ENCODE measurements at regions not wholly inside any gene's neighbourhood (a gene's known extent, or its start where the extent isn't known, plus 50 kb on each side); places are given as distances from the start of the nearest gene placed in this dataset.
"Not testable (repeated sequence)": the region's sequence is repeated elsewhere in the genome, so short reads cannot be mapped to it uniquely, and the experiment has no call there.

- no peak for DNase-seq
These were observed 128.8 kb downstream of the LMNTD1 start for GRCh38 chr12:25424211-25424731.

DNA sequence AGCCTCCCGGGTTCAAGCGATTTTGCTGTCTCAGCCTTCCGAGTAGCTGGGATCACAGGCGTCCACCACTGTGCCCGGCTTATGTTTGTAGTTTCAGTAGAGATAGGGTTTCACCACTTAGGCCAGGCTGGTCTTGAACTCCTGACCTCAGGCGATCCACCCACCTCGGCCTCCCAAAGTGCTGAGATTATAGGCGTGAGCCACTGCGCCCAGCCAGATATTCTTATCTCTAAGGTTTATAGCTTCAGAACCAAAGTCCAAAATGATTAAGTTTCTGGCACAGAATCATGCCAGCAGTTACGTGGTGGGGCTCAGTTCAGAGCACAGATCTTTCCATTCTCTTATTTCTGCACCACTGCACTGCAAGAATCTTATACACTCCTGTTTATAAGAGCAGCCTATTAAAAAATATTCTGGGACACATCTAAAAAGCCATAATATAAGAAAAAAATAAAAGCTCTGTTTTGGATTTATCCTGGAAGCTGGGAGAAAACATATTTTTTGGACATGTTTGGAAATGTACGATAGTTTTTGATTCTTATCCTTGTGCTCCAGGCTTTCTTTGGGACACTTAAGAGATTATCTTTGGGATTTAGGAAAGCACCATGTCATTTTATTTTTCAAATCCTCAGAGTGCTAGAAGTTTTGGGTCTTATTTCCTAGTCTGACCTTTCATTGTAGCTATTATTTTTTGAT is 129.6 kb downstream of the LMNTD1 start:
- no peak for DNase-seq

GRCh38 chr12:25422241-25422640 is 130.8 kb downstream of the LMNTD1 start:
- no peak for DNase-seq

- DNase-seq, result no peak
These were observed 131.4 kb downstream of the LMNTD1 start for GRCh38 chr12:25421651-25422167.

GRCh38 chr12:25420116-25420515 is 133.0 kb downstream of the LMNTD1 start:
- DNase-seq, result no peak

DNA sequence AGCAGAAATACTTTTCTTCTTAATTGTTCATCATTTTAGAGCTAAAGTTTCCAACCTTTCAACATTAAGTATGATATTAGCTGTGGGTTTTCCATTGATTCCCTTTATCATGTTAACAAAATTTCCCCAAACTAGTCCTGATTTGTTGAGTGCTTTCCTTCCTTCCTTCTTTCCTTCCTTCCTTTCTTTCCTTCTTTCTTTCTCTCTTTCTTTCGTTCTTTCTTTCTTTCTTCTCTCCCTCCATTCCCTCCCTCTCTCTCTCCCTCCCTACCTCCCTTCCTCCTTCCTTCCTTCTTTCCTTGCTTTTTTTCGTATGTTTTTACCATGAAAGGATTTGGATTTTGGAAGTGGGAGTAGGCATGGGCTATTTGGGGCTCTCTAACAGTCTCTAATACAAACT is 133.5 kb downstream of the LMNTD1 start:
- DNase-seq, result no peak

DNA sequence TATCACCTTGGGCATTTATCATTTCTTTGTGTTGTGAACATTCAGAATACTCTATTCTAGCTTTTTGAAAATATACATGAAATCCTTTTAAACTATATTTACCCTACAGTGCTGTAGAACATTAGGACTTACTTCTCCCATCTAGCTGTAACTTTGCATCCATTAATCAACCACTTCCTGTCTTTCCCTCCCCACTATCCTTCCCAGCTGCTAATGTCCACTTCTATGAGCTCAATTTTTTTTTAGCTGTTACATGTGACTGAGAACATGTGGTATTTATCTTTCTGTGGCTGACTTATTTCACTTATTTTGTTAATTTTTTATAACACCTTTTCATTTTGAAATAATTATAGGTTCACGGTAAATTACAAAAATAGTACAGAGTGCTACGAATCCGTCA is 136.0 kb downstream of the LMNTD1 start:
- DNase-seq, result no peak

DNA sequence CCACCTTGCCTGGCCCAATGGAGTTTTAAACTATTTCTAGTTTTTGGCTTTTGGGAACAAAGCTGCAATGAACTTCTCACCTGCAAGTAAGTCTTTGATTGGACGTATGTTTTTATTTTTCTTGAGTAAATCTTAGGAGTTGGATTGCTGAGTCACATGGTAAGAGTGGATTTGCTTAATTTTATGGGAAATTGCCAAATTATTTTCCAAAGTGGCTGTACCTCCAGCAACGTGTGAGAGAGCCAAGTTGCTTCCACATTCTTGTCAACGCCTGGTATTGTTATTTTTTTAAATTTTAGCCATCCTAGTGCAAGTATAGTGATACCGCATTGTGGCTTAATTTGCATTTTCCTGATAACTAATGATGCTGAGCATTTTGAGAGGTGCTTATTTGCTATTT is 136.6 kb downstream of the LMNTD1 start:
- DNase-seq, result no peak

DNA sequence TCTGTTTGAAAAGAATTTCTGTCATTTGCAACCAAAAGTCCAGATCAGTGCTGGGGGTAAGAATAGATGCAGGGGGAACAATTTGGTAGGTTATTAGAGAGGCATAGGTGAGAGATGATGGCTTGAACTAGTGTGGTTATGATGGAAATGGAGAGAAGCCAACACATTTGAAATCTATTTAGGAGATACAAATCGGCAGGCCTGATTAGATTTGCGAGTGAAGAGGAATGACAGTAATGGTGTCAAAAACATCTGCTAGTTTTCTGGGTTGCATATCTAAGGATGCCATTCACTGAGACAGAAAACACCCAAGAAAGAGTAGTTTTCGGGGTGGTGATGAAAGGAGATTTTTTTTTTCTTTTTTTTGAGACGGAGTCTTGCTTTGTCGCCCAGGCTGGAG is 138.1 kb downstream of the LMNTD1 start:
- DNase-seq, result no peak

- DNase-seq, result no peak
These were observed 140.3 kb downstream of the LMNTD1 start for GRCh38 chr12:25412735-25413134.

DNA sequence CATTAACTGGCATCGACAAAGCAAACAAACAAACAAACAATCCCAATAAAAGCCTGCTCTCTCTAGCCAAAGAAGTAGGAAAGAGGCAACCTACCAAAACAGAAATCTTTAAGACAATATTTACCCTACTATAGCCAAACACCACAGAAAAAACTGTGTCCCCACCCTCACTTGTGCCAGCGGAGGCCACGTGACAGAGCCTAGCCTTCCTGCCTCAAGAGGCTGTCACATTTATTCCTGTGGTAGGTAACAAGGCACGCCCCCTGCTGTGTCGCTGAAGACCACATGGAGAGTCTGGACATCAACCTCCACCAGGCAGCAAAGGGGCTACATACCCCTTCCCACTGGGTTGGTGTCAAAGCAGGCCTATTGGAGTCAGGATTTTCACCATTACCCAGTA is 148.1 kb downstream of the LMNTD1 start:
- DNase-seq, result no peak

DNA sequence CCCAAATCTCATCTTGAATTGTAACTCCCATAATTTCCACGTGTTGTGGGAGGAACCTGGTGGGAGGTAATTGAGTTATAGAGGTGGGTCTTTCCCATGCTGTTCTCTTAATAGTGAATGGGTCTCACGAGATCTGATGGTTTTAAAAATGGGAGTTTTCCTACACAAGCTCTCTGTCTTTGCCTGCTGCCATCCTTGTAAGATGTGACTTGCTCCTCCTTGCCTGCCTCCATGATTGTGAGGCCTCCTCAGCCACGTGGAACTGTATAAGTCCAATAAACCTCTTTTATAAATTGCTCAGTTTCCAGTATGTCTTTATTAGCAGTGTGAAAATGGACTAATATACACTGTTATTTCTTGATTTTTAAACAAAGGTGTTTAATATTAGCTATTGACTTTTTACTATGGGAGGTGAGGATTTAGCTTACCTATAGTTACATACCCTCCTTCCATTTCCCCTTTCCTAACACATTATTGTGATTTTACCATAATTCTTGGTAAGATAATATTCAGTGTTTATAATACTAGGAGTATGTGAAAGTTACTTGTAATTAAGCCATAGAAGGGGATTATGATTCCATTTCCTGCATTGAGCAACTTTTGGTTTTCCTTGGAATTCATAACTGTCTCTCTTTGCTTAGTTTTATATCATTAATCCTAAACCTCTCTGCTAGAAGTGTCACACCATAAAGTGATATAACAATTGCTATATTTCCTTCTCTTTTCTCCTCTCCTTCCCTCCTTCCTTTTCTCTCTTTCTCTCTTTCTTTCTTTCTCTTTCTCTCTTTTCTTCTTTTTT is 151.0 kb upstream of the KRAS start:
- no peak for DNase-seq

DNA sequence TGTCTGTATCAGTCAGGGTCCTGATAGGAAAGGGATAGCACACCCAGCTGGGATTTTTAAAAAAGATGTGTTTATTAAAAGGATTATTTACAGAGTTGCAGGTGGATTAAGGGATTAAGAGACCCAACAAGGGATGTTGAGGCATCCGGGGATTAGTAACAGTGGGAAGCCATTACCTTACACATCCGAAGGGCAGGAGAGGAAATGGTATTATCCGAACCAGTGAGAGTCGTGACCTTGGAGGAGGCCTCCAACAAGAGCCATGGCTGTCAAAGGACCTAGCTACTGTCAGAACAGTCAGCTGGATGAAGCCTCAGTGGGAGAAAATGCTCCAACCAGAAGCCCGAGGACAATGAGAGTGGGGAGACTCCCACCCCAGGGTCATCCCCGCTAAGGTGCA is 146.3 kb upstream of the KRAS start:
- DNase-seq, result no peak

- no peak for DNase-seq
These were observed 144.5 kb upstream of the KRAS start for GRCh38 chr12:25395227-25395626.

DNA sequence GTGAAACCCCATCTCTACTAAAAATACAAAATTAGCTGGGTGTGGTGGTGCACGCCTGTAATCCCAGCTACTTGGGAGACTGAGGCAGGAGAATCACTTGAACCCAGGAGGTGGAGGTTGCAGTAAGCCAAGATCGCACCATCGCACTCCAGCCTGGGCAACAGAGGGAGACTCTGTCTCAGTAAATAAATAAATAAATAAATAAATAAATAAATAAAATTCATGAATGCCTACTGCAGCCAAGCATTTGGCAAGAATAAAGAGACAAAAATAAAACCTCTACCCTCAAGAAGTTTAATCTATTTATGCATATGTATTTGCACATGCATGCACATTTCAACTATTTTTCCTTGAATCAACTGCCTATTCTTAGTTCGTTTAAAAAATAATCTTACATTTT is 144.0 kb upstream of the KRAS start:
- DNase-seq, result not testable (repeated sequence)

DNA sequence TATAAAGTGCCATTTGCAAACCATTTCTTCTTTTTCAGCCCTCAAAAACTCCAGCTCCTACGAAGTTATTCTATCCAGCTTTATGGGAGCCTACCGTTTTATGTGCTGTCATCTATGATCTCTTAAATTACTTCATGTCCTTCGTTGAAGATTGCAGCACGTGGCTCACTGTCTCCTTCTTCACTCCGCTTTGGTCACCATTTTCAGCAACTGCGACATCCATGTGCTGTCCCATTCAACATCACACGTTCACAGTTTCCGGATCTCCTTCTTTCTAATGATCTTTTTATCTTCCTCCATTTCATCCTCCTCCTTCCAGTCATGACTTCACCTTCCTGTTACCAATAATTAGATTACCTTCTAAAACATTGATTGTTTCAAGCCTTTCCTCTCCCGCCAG is 143.3 kb upstream of the KRAS start:
- DNase-seq, result no peak

DNA sequence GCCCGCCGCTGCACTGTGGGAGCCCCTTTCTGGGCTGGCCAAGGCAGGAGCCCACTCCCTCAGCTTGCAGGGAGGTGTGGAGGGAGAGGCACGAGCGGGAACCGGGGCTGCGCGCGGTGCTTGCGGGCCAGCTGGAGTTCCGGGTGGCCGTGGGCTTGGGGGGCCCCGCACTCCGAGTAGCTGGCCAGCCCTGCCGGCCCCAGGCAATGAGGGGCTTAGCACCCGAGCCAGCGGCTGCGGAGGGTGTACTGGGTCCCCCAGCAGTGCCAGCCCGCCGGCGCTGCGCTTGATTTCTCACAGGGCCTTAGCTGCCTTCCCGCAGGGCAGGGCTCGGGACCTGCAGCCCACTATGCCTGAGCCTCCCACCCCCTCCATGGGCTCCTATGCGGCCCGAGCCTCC is 140.6 kb upstream of the KRAS start:
- not testable (repeated sequence) for DNase-seq

DNA sequence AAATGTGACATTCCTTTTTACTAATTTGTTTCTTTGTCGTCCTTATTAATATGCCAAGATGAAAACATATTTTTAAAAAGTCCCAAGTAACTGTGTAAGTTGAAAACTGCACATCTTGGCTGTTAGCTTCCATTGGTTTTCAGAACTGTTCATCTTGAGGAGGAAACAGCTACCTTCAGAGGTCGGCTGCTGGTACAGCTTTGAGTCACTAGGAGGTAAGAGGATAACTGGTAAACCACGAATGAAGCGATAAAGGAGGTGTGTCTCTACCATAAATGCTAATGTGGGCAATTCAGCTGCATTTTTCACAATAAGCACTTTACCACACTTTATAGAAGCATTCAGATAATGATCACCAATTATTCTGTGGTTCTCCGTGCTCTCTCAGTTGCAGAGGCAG is 137.5 kb upstream of the KRAS start:
- DNase-seq, result no peak

- DNase-seq, result no peak
These were observed 137.0 kb upstream of the KRAS start for GRCh38 chr12:25387732-25388050.

DNA sequence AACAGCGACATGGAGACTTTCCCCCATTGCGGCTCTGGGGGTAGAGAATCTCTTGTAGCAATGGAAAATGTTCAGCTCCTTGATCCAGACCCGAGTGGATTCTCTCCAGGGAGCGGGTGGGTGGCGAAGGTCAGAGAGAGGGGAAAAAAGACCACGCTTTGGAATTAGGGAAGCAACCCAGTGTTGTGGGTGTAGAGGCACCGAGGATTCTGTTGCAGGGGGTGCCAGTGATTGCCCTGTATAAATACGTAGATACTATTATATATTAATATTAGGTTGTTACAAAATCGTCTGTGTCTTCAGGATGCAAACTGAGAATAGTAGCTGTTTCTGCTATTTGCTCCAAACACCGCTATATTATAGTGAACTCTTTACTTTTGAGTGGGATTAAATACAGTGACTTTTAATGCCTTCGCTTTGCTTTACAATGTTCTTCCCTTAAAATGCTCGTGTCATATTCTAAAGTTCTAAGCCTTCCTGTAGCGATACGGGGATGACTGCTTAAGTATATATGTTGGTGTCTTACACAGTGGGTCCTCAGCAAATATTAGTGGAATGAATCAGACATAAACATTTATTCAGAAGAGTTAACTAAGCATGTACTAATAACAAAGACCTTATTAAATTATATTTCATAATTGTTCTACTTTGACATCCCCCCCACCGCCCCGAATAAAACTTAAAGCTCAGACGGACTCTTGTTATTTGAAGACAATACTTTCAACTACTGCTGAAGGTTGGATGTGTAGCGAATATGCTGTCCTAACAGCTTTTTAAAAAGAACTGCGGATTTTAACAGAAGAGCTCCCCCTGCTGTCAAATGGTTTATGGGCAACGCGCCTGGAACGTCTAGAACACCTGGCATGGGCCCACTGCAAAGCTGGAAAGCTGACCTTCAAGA is 136.4 kb upstream of the KRAS start:
- peak; percentile 77 for DNase-seq

GRCh38 chr12:25384893-25385248 is 134.1 kb upstream of the KRAS start:
- no peak for DNase-seq

DNA sequence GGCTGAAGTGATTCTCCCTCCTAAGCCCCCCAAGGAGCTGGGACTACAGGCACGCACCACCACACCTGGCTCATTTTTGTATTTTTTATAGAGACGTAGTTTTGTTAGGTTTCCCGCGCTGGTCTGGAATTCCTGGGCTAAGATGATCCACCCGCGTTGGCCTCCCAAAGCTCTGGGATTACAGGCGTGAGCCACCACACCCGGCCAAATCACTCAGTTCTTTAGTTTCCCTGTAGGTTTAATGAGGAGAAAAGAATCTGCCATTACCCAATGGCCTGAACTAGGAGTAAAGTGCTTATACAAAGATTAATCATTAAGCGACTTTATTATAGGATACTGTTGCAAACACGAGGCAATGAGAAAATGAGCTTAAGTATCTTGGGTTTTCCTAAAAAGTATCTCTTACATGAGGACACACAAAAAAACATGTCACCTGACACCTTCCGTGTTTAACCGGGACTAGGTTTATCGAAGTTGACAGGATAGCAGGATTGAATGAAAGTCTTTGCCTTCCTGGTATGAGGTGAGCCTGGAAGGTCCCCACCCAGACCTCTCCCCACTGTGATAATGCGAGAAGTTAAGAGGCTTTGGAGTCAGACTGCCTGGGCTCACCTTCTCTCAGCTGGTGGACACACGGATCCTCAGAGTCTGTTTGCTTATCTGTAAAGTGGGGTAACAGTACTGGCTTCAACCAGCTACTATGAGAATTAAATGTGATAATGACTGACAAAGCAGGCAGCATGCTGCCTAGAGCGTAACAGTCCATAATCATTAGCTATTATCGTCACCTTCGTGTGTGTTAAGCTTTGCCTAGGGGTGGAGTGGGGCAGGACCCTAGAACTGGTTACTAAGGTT is 133.5 kb upstream of the KRAS start:
- DNase-seq, result no peak

All from CD4-positive, alpha-beta T cell treated with Interferon gamma for 1 hour (primary cell).